HG03139 (cell line): ENCODE measurements at regions not wholly inside any gene's neighbourhood (a gene's known extent, or its start where the extent isn't known, plus 50 kb on each side); places are given as distances from the start of the nearest gene placed in this dataset.

Experiments
- ATAC-seq: cut with Tn5 transposase; IDR thresholded peaks from one replicate; pipeline ENCODE4 v1.9.1; 2021; ENCODE audit not compliant: unreplicated experiment

DNA sequence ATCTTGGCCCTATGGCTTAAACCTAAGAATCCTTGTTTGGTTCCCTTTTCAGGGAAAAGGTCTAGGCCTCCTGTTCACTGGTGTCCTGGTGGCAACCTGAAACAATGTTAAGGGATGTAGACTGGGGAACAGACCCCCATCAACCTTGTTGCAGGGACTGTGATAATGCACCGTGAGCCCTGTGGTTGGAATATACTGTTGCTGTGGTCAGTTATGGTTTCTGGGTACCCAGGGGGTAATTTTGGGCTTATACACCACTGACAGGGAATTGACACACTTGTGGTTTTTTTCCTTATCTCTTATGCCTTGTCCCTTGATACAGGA is 64.0 kb upstream of the WDR1 start:
- no peak for ATAC-seq

DNA sequence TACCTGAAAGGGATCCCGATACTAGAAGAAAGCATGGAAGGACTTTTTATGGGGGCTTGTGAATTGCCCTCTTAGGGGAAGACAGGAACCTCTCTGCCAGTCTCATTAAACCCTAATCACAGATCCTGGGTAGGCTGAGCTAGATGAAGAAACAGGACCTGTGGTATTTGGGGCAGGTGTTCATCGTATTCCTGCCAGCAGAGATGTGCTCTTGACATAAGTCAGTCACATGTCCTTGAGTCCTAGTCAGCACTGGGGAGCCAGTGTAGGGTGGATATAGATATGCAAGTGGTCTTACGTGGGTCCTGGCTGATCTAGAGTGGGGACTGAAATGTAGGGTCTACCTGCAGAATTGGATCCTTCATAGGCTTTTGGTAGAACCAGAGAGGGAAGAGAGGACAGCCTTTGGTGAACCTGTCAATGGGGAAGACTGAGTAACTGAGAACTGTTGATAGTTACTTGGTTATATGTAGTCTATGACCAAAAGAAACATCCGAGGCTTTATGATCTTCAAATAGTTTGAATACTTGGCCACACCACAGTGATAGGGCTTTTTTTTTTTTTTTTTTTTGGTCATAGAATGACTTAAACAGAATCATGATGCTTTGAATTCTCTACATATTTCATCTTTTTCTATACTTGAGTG is 63.5 kb upstream of the WDR1 start:
- ATAC-seq = no peak

DNA sequence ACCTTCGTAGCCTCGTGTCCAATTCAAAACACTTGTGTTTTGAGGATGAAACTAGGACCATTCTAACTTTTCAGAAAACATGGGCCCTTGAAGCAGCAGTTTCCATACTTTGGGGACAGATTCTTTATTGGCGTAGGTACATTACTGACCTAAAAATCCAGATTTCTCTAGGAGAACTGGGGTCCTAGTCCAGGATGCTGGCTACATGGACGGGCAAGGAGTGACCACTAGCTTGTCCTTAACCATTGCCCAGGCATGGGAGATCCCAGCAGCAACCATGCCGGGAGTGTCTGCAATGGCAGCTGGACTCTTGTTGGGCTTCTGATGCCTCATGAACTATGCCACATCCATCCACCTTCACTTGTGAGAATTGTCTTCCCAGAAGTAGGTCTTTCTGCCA is 62.2 kb upstream of the WDR1 start:
- ATAC-seq = no peak

DNA sequence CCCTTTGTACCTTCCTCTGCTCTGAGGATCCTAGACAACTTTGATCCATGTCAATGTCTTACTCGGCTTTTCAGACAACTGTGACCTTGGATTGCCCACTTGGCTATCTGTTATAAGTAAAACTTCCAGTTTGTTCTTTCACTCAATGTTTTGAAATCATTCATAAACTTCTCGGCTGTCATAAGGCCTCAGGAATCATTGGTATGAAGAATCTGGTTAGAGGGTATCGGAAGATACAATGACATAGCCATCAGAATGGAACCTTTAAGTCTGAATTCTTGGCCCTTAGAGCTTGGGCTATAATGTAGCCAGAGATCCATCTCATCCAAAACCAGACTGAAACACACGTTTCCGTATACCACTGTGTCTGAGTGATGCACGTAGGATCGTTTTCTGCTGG is 59.0 kb upstream of the WDR1 start:
- no peak for ATAC-seq

DNA sequence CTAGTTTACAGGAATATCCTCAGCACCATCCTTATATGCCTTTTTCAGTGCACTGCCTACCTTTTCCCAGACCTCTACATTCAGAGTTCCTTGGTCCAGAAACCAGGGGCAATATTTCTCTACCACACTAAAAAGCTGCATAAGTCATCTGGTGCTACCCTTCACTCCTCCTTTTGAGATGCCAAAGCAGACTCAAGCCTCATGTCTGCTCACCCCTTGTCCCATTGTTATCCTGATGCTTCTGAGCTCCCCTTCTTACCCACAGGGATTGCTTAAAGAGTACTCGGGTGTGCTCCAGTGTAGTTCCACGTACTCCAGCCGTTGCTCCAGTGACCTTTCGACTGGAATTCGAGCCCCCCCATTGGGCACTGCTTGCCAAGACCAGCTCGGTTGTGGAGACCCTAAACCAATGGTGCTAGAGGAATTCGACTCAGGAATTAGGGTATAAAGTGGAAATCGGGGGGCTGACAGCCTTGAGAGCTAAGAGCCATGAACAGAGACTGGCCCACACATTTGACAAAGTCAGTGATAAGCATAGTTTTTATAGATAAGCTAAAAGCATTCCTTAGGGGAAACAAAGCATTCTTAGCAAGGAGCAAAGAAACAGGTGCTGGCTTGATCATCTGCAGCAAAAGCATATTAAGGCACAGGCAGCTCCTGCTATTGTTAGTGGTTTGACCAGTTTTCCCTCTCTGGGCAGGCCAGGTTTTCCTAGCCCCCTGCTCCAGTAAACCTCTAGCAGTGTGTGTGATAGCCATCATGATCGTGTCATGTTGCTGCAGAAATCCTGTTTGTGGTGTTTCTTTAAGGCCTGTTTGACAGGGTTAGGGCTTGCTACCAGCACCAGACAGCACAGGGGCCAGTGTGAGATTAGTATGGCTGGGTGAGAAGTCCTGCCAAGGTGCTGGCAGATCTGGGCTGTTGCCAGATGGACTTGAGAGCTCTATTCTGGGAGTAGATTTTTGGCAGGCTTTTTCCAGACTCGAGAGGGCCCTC is 57.5 kb upstream of the WDR1 start:
- ATAC-seq = no peak

DNA sequence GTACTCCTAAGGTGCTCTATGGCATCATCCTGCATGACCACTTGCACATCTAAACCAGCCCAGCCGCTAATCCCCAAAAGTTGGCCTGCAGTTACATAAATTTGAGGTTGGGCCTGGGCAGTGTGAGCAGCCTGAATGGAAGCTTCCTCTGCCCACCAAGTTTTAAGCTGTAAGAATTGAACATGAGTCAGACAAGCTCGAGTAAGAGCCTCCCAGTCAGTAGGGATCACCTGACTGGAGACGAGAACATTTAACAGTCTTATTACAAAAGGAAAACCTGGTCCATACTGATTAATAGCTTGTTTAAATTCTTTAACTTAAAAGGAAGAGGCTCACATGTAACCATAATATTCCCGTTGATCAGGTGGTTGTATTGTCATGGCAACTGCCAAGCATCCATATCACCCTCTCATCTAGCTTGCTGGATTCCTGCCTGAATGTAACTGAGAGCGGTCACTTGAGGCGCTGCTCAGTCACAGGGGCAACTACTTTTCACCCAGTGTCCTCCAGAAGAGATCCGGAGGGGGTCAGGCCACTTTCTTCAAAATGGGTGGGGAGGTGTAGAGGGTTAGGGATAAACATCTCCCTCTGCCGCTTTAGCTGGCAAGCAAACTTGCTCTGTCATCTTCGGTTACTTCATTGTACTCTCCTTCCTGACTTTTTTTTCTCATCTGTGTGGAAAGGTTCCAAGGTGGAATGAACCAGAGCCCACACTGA is 56.6 kb upstream of the WDR1 start:
- ATAC-seq = no peak

DNA sequence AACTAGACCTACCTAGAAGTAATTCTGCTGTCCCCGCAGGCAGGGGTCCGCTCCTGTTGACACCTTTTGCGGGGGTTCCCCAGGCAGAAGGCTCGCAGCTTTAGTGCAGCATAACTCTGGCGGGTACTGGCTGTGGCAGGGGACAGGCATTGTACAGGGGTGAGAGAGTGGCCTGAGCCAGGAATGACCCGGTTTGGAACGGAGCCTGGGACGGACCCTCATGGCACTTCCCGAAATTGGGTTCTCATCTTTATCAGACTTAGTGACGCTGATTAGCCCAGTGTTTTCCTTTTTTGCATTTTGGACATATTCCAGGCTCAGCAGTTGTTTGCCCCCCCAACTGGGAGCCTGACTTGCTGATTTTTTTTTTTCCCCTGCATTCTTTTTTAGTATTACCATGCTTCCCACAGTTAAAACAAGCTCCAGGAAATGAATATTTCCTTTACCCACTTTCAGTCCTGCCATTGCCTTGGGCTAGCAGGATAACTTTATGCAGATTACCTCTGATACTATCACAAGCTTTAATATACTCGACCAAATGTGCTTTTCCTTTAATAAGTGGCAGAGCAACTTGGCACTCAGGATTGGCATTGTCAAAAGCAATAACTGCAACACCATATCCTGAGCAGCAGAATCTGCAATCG is 55.8 kb upstream of the WDR1 start:
- ATAC-seq = no peak

DNA sequence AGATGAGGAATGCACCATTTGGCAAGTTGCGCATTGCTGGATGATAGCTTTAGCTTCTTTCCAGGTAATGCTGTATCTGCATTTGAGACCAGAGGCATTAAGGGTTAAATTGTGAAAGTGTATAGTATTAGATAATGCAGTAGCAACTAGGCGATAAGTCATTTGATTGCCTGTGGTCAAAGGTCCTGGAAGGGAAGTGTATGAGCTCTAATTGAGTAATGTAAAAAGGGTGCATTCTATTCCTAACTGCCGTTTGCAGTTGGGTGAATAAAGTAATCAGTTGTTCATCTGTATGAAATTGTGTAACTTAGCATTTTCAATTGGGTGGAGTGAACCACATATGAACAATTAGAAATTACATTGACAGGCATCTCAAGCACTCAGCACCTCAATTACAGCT is 54.5 kb upstream of the WDR1 start:
- no peak for ATAC-seq

DNA sequence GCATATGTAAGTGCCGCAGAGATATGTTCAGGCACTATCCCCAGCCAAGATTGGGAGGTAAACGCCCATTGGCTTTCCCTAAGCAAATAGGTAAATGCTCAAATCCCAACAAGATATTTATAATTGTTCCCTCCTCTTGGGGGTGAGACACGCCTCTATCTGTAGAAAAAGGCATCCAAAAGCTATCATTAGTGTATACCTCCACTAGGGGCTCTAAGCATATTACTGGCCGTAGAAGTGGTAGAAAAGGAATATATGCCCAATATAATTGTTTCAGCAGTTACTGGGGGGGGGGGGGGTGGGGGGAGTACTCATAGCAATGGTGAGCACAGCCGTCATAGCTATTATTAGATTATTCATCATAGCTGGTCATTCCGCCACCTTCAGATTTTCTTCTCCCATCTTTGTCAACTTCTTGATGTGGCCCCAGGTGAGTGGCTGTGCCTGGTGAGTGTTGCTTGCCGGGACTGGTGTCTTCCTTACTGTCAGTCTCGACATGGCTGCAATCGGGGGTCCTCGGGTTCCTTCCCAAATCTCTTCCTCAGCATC is 53.3 kb upstream of the WDR1 start:
- no peak for ATAC-seq

DNA sequence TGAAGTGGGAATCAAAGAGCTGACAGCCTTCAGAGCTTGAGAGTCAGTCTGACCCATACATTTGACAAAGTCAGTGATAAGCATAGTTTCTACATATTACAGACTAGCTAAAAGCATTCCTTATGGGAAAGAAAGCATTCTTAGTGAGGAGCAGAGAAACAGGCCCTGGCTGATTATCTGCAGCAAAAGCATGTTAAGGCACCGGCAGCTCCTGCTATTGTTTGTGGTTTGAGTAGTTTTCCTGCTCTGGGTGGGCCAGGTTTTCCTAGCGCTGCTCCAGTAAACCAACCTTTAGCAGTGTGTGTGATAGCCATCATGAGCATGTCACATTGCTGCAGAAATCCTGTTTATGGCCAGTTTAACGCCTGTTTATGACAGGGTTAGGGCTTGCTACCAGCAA is 51.6 kb upstream of the WDR1 start:
- ATAC-seq = no peak

DNA sequence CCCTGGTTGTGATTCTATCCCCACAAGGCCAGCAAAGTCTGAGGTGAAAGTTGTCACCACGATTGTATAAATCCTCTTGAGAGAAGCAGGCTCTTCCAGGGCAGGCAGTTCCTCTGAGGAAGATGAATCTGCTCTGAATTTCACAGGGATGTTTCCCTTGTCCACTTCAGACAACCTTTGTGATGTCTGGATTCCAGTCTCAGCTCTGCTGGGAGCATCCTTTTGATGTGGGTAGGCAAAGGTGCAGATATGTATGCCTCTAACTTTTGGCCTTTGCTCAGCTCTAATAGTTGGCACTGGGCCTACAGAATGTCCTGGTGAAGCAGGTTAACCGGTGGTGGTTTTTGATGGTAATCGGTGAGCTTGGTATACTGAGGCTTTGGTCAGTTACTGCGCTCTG is 50.6 kb upstream of the WDR1 start:
- ATAC-seq = no peak
